Stomach smooth muscle (tissue), 2 donors: ENCODE measurements at regions not wholly inside any gene's neighbourhood (a gene's known extent, or its start where the extent isn't known, plus 50 kb on each side); places are given as distances from the start of the nearest gene placed in this dataset.

Source experiments
- H3K27ac ChIP-seq: one replicate; pipeline ENCODE4 v1.7.0; 2013; ENCODE audit warnings: mild to moderate bottlenecking, low read length, inconsistent platforms
- H3K27me3 ChIP-seq, 2 donors: one replicate each; pipeline ENCODE4 v1.7.0; 2013; ENCODE audit warnings: low read length in 2 of 2; ENCODE audit not compliant: insufficient read depth in 2 of 2, control insufficient read depth in 1 of 2
- H3K36me3 ChIP-seq, 2 donors: one replicate each; pipeline ENCODE4 v1.7.0; 2013; ENCODE audit warnings: low read length in 2 of 2; ENCODE audit not compliant: control insufficient read depth in 2 of 2, insufficient read depth in 2 of 2
- H3K4me1 ChIP-seq: one replicate; pipeline ENCODE4 v1.7.0; 2013; ENCODE audit warnings: low read length; ENCODE audit not compliant: control insufficient read depth, insufficient read depth
- H3K4me3 ChIP-seq, 2 donors: one replicate each; pipeline ENCODE4 v1.7.0; 2013; ENCODE audit warnings: low read length in 2 of 2
- H3K9ac ChIP-seq, 2 donors: one replicate each; pipeline ENCODE4 v1.7.0; 2013; ENCODE audit warnings: low read length in 2 of 2, mild to moderate bottlenecking in 1 of 2
- H3K9me3 ChIP-seq, 2 donors: one replicate each; pipeline ENCODE4 v1.7.0; 2013; ENCODE audit warnings: low read length in 2 of 2; ENCODE audit not compliant: control insufficient read depth in 2 of 2
- donor health status: healthy.
- donor health status: Pancreatic carcinoma.

- peaks cover 0 to 3% of the 10 kb centered on the region in 2 donors for H3K9me3 ChIP-seq
- no peak overlapping the region for H3K9ac ChIP-seq
- H3K27me3 ChIP-seq = no peaks in the 10 kb centered on the region
- H3K4me3 ChIP-seq = no peak overlapping the region
- no peaks in the 10 kb centered on the region for H3K4me1 ChIP-seq
- no peaks in the 10 kb centered on the region for H3K36me3 ChIP-seq
- H3K27ac ChIP-seq = no peak overlapping the region
These were observed 393.5 kb downstream of the TRIML1 start for GRCh38 chr4:188532751-188533150.

DNA sequence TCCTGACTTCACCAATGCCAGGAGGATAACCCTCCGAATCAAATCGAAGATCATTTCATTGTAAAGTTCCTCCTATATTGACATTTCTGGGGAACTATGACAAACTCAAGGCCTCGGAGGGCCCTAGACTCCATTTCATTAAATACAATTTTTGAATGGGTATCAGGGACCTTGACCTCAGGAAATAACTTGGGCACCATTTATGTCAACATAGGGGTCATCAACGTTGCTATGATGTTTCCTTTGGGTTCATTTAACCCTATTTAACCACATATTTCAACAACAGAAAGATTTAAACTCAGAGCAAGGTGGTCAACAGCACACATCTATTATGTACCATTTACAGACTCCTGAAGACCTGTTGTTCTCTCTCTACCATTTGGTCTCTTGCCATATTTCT lies 395.1 kb downstream of the TRIML1 start:
- no peak overlapping the region for H3K9ac ChIP-seq
- no peaks in the 10 kb centered on the region for H3K36me3 ChIP-seq
- peaks cover 0 to 3% of the 10 kb centered on the region in 2 donors for H3K9me3 ChIP-seq
- H3K27ac ChIP-seq = no peak overlapping the region
- H3K4me3 ChIP-seq = no peak overlapping the region
- no peaks in the 10 kb centered on the region for H3K4me1 ChIP-seq
- H3K27me3 ChIP-seq = no peaks in the 10 kb centered on the region

GRCh38 chr4:188534917-188535316 lies 395.7 kb downstream of the TRIML1 start:
- no peak overlapping the region for H3K27ac ChIP-seq
- peaks cover 0 to 3% of the 10 kb centered on the region in 2 donors for H3K9me3 ChIP-seq
- no peaks in the 10 kb centered on the region for H3K36me3 ChIP-seq
- H3K27me3 ChIP-seq = no peaks in the 10 kb centered on the region
- no peaks in the 10 kb centered on the region for H3K4me1 ChIP-seq
- H3K4me3 ChIP-seq = no peak overlapping the region
- no peak overlapping the region for H3K9ac ChIP-seq

DNA sequence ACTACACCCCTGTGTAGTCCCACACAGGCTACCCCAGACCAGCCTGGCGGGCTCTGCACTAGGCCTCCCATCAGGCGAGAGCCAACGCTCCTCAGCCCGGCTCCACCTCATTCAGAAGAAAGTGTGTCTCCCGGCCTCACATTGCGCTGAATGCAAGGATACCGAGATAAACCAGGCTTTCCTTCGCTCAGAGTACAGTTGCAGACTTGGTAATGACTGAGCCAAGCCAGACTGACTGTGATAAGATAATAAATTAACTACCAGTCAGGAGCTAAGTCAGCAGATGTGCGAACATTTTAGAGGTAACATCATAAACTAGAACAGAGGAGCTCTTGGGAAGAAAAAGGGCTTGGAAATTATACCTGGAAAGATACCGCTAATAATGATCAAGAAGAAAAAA lies 397.6 kb downstream of the TRIML1 start:
- peaks cover 0 to 3% of the 10 kb centered on the region in 2 donors for H3K9me3 ChIP-seq
- H3K9ac ChIP-seq = no peak overlapping the region
- H3K4me1 ChIP-seq = no peaks in the 10 kb centered on the region
- H3K4me3 ChIP-seq = no peak overlapping the region
- H3K36me3 ChIP-seq = no peaks in the 10 kb centered on the region
- H3K27ac ChIP-seq = no peak overlapping the region
- no peaks in the 10 kb centered on the region for H3K27me3 ChIP-seq

- Histone ChIP-seq H3K9ac (no peak overlapping the region), H3K9me3 (no peaks in the 10 kb centered on the region)
These were observed 411.1 kb downstream of the TRIML1 start for GRCh38 chr4:188550296-188550695.

DNA sequence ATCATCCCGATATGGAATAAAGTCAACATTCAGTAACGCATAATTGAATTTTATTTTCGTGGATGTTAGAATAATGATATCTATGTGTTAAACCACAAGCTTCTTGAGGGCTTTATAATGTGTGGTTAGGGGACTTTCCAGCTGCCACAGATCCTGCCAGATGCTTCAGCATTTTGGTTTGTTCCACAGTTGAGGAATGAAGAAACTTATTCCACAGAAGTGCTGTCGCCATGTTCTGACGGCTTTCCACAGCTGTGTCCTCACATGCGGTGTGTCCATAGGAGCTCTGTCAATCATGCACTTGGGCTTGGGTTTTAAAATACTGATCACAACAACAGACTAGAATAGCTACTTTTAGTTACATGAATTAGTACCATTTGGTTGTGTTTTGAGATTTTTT lies 411.9 kb downstream of the TRIML1 start:
- Histone ChIP-seq H3K9ac (no peak overlapping the region), H3K36me3 (no peaks in the 10 kb centered on the region), H3K4me1 (no peaks in the 10 kb centered on the region), H3K27me3 (no peaks in the 10 kb centered on the region), H3K9me3 (no peaks in the 10 kb centered on the region), H3K27ac (no peak overlapping the region), H3K4me3 (no peak overlapping the region)

More at GRCh38 chr4:188550296-188550695, 411.1 kb downstream of the TRIML1 start:
- Histone ChIP-seq H3K27me3 (no peaks in the 10 kb centered on the region), H3K4me1 (no peaks in the 10 kb centered on the region), H3K27ac (no peak overlapping the region), H3K4me3 (no peak overlapping the region), H3K36me3 (no peaks in the 10 kb centered on the region)

GRCh38 chr4:188552741-188553275 lies 413.6 kb downstream of the TRIML1 start:
- no peaks in the 10 kb centered on the region for H3K36me3 ChIP-seq
- H3K9me3 ChIP-seq = no peaks in the 10 kb centered on the region
- no peak overlapping the region for H3K27ac ChIP-seq
- no peaks in the 10 kb centered on the region for H3K27me3 ChIP-seq
- no peak overlapping the region for H3K9ac ChIP-seq
- no peaks in the 10 kb centered on the region for H3K4me1 ChIP-seq
- H3K4me3 ChIP-seq = no peak overlapping the region

- Histone ChIP-seq H3K9ac (no peak overlapping the region), H3K36me3 (no peaks in the 10 kb centered on the region), H3K27me3 (no peaks in the 10 kb centered on the region), H3K4me1 (no peaks in the 10 kb centered on the region), H3K9me3 (no peaks in the 10 kb centered on the region), H3K27ac (no peak overlapping the region), H3K4me3 (no peak overlapping the region)
These were observed 415.2 kb downstream of the TRIML1 start for GRCh38 chr4:188554413-188554812.

- H3K27ac ChIP-seq = no peak overlapping the region
- no peaks in the 10 kb centered on the region for H3K27me3 ChIP-seq
- no peaks in the 10 kb centered on the region for H3K4me1 ChIP-seq
- H3K9me3 ChIP-seq = no peaks in the 10 kb centered on the region
- H3K4me3 ChIP-seq = no peak overlapping the region
- no peak overlapping the region for H3K9ac ChIP-seq
- no peaks in the 10 kb centered on the region for H3K36me3 ChIP-seq
These were observed 433.9 kb downstream of the TRIML1 start for GRCh38 chr4:188573104-188573503.

DNA sequence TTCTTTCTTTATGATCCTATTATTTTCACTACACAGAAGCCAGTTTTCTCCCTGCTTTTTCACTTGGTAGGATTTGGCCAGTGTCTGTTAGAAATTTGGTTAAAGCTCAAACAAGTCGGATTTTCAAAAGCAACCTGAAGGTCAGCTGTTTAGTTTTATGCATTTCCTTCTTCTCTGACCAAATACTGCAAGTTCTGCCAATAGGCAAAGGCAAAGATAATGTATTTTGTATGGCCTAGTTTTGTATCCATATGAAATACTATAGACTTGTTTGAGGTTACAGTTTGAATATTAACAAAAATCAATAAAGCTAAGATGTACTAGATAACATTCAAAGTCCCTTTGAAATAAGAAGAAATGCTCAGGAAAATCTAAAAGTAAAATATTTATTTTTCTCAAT lies 439.4 kb downstream of the TRIML1 start:
- Histone ChIP-seq H3K4me1 (no peaks in the 10 kb centered on the region), H3K27me3 (no peaks in the 10 kb centered on the region)

GRCh38 chr4:188596021-188596420 lies 456.8 kb downstream of the TRIML1 start:
- Histone ChIP-seq H3K9me3 (no peaks in the 10 kb centered on the region), H3K9ac (no peak overlapping the region), H3K27ac (no peak overlapping the region), H3K4me1 (no peaks in the 10 kb centered on the region), H3K36me3 (no peaks in the 10 kb centered on the region), H3K27me3 (no peaks in the 10 kb centered on the region), H3K4me3 (no peak overlapping the region)

More for the DNA sequence above, 439.4 kb downstream of the TRIML1 start:
- Histone ChIP-seq H3K36me3 (no peaks in the 10 kb centered on the region), H3K27ac (no peak overlapping the region), H3K9ac (no peak overlapping the region), H3K9me3 (no peaks in the 10 kb centered on the region), H3K4me3 (no peak overlapping the region)
